Tibial artery (tissue), 4 donors: ENCODE measurements at regions not wholly inside any gene's neighbourhood (a gene's known extent, or its start where the extent isn't known, plus 50 kb on each side); places are given as distances from the start of the nearest gene placed in this dataset.

Source experiments
- DNase-seq, 2 donors: peaks; one replicate each; pipeline ENCODE4 v3.0.0-alpha.2; 2019
- H3K27ac ChIP-seq, 2 donors: fragments of 200-600 bp; sonication (generic) in 1 of 2; 1 replicate in 1 of 2; 2 replicates in 1 of 2; pipeline ENCODE4 v1.5.1; 2018 to 2019; ENCODE audit warnings: mild to moderate bottlenecking in 1 of 2
- H3K27me3 ChIP-seq, 2 donors: fragments of 200-600 bp; sonication (generic) in 1 of 2; one replicate each; pipeline versions ENCODE4 v1.5.1 to v1.6.0; 2016 to 2019
- H3K36me3 ChIP-seq, 3 donors: fragments of 200-600 bp; sonication (generic) in 2 of 3; one replicate each; pipeline ENCODE4 v1.5.1; 2016 to 2019; ENCODE audit warnings: mild to moderate bottlenecking in 2 of 3
- H3K4me1 ChIP-seq, 4 donors: fragments of 200-600 bp; sonication (generic) in 2 of 4; 1 replicate in 3 of 4; 2 replicates in 1 of 4; pipeline ENCODE4 v1.5.1; 2016 to 2019
- H3K4me3 ChIP-seq, 2 donors: fragments of 200-600 bp; sonication (generic) in 1 of 2; 1 replicate in 1 of 2; 2 replicates in 1 of 2; pipeline ENCODE4 v1.5.1; 2018 to 2019; ENCODE audit warnings: mild to moderate bottlenecking in 2 of 2
- H3K9me3 ChIP-seq, 3 donors: fragments of 200-600 bp; sonication (generic) in 1 of 3; one replicate each; pipeline ENCODE4 v1.5.1; 2016 to 2019
- intact Hi-C: fragments of 100-400 bp; cut with DNase I; formaldehyde crosslinking; loops from one replicate; pipeline ENCODE4 v1.15.0; 2023; ENCODE audit warnings: low total_unique reads
- TF ChIP-seq, protein P1 (sequence below), 2 experiments: fragments of 200-600 bp in 1 of 2; fragments of 450-650 bp in 1 of 2; IDR thresholded peaks; one replicate each; pipeline ENCODE4 v1.5.1; 2017 to 2019; ENCODE audit warnings: antibody characterized with exemption in 2 of 2, mild to moderate bottlenecking in 1 of 2, moderate library complexity in 1 of 2

DNA sequence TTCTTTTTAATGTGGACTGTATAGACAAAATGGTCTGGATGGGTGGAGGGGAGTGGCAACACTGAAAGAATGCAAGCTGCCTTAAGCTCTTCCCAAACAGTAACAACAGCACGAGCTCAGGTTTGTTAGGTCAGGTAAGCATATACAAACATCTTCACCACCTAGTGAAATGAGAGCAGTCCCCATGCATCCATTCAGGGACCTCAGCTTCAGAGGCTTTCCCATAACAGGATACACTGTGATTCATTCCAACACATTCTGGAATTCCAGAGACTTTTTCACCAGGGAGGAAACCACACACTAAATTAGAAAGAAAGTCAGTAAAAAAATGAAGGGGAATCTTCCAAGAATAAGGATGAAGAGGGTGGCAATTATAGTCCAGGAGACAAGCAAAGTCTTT lies 50.4 kb upstream of the BZW1 start:
- intact Hi-C loops: no loop called here
- no peaks in the 10 kb centered on the region for H3K36me3 ChIP-seq
- no peaks in the 10 kb centered on the region for H3K27me3 ChIP-seq
- H3K27ac ChIP-seq: no peak overlapping the region
- no peak for DNase-seq
- no peaks in the 10 kb centered on the region for H3K9me3 ChIP-seq
- H3K4me1 ChIP-seq: peaks cover 0 to 8% (median 1%) of the 10 kb centered on the region in 4 donors
- TF ChIP-seq, protein P1, sequence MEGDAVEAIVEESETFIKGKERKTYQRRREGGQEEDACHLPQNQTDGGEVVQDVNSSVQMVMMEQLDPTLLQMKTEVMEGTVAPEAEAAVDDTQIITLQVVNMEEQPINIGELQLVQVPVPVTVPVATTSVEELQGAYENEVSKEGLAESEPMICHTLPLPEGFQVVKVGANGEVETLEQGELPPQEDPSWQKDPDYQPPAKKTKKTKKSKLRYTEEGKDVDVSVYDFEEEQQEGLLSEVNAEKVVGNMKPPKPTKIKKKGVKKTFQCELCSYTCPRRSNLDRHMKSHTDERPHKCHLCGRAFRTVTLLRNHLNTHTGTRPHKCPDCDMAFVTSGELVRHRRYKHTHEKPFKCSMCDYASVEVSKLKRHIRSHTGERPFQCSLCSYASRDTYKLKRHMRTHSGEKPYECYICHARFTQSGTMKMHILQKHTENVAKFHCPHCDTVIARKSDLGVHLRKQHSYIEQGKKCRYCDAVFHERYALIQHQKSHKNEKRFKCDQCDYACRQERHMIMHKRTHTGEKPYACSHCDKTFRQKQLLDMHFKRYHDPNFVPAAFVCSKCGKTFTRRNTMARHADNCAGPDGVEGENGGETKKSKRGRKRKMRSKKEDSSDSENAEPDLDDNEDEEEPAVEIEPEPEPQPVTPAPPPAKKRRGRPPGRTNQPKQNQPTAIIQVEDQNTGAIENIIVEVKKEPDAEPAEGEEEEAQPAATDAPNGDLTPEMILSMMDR (IDR thresholded peaks at IDR 0.05): no peak
- no peak overlapping the region for H3K4me3 ChIP-seq
